HEK293 (cell line): ENCODE measurements at regions not wholly inside any gene's neighbourhood (a gene's known extent, or its start where the extent isn't known, plus 50 kb on each side); places are given as distances from the start of the nearest gene placed in this dataset.

ENCODE experiments used
- CTCF ChIA-PET: fragments of 350-600 bp; formaldehyde crosslinking; extraction: SDS; loops from one replicate; lab custom pipeline; 2021; ENCODE audit warnings: antibody characterized with exemption; lab: Yijun Ruan, JAX
- POLR2A ChIA-PET: fragments of 300-600 bp; formaldehyde crosslinking; extraction: SDS; loops from one replicate; lab custom pipeline; 2020; ENCODE audit warnings: antibody characterized with exemption, inconsistent platforms; lab: Yijun Ruan, JAX
- H3K27ac ChIP-seq: fragments of 200-500 bp; sonication (Bioruptor generic); 2 replicates; pipeline ENCODE4 v1.5.1; 2014; ENCODE audit warnings: low read depth, low read length, control low read depth, inconsistent platforms; ENCODE audit errors: extremely low read depth
- H3K36me3 ChIP-seq, 2 experiments: fragments of 200-500 bp in 1 of 2; sonication (Bioruptor generic) in 1 of 2; 1 replicate in 1 of 2; 2 replicates in 1 of 2; pipeline ENCODE4 v1.5.1; 2014 to 2017; ENCODE audit warnings: inconsistent platforms in 2 of 2, low read length in 2 of 2; ENCODE audit not compliant: control insufficient read depth in 2 of 2, insufficient read depth in 1 of 2
- H3K4me1 ChIP-seq: fragments of 200-500 bp; sonication (Bioruptor generic); 2 replicates; pipeline ENCODE4 v1.5.1; 2014; ENCODE audit warnings: mild to moderate bottlenecking, low read length, inconsistent platforms; ENCODE audit not compliant: control insufficient read depth, insufficient read depth
- H3K4me3 ChIP-seq: 2 replicates; pipeline ENCODE4 v1.5.1; 2011; ENCODE audit warnings: low read depth, mild to moderate bottlenecking, control low read depth, low read length, moderate library complexity
- H3K9me3 ChIP-seq: fragments of 200-500 bp; sonication (Bioruptor generic); 2 replicates; pipeline ENCODE4 v1.5.1; 2014; ENCODE audit warnings: low read depth, low read length, inconsistent platforms; ENCODE audit not compliant: control insufficient read depth, insufficient read depth
- BCL11B ChIP-seq: fragments of 450-650 bp; formaldehyde crosslinking; IDR thresholded peaks from 2 replicates; pipeline ENCODE4 v1.5.1; 2016; ENCODE audit warnings: low read depth, missing biosample characterization, missing genetic modification characterization
- EGR2 ChIP-seq: fragments of 450-650 bp; formaldehyde crosslinking; IDR thresholded peaks from 2 replicates; pipeline ENCODE4 v1.5.1; 2016; ENCODE audit warnings: low read depth, missing biosample characterization, missing genetic modification characterization
- KLF1 ChIP-seq: fragments of 450-650 bp; formaldehyde crosslinking; IDR thresholded peaks from 2 replicates; pipeline ENCODE4 v1.5.1; 2016; ENCODE audit warnings: missing biosample characterization, missing genetic modification characterization
- KLF17 ChIP-seq: fragments of 450-650 bp; formaldehyde crosslinking; IDR thresholded peaks from 2 replicates; pipeline ENCODE4 v1.5.1; 2016; ENCODE audit warnings: missing biosample characterization, missing genetic modification characterization
- MEIS1 ChIP-seq: sonication (generic); formaldehyde crosslinking; IDR thresholded peaks from 2 replicates; pipeline ENCODE4 v1.8.1; 2022; ENCODE audit warnings: missing genetic modification reagents, mild to moderate bottlenecking, borderline replicate concordance
- MYNN ChIP-seq: fragments of 450-650 bp; formaldehyde crosslinking; IDR thresholded peaks from 2 replicates; pipeline ENCODE4 v1.5.1; 2016; ENCODE audit warnings: missing biosample characterization, missing genetic modification characterization, borderline replicate concordance
- MZF1 ChIP-seq: fragments of 450-650 bp; formaldehyde crosslinking; IDR thresholded peaks from 2 replicates; pipeline ENCODE4 v1.5.1; 2017; ENCODE audit warnings: missing biosample characterization, missing genetic modification characterization, borderline replicate concordance
- SP2 ChIP-seq: fragments of 450-650 bp; formaldehyde crosslinking; IDR thresholded peaks from 2 replicates; pipeline ENCODE4 v1.5.1; 2016; ENCODE audit warnings: missing biosample characterization, missing genetic modification characterization
- ZBTB1 ChIP-seq: fragments of 450-650 bp; formaldehyde crosslinking; IDR thresholded peaks from 2 replicates; pipeline ENCODE4 v1.5.1; 2016; ENCODE audit warnings: missing biosample characterization, missing genetic modification characterization
- ZBTB21 ChIP-seq: fragments of 450-650 bp; formaldehyde crosslinking; IDR thresholded peaks from 2 replicates; pipeline ENCODE4 v1.5.1; 2017; ENCODE audit warnings: missing biosample characterization, missing genetic modification characterization
- ZEB2 ChIP-seq: fragments of 450-650 bp; formaldehyde crosslinking; IDR thresholded peaks from 2 replicates; pipeline ENCODE4 v1.5.1; 2016; ENCODE audit warnings: missing biosample characterization, missing genetic modification characterization
- ZNF112 ChIP-seq: fragments of 450-650 bp; formaldehyde crosslinking; IDR thresholded peaks from 2 replicates; pipeline ENCODE4 v1.5.0; 2017; ENCODE audit warnings: missing biosample characterization, missing genetic modification characterization
- ZNF175 ChIP-seq: fragments of 450-650 bp; formaldehyde crosslinking; IDR thresholded peaks from 2 replicates; pipeline ENCODE4 v1.5.1; 2016; ENCODE audit warnings: missing biosample characterization, missing genetic modification characterization
- ZNF202 ChIP-seq: fragments of 450-650 bp; formaldehyde crosslinking; IDR thresholded peaks from 2 replicates; pipeline ENCODE4 v1.5.1; 2016; ENCODE audit warnings: missing biosample characterization, missing genetic modification characterization, borderline replicate concordance
- ZNF221 ChIP-seq: fragments of 450-650 bp; formaldehyde crosslinking; IDR thresholded peaks from 2 replicates; pipeline ENCODE4 v1.5.1; 2017; ENCODE audit warnings: missing biosample characterization, missing genetic modification characterization, borderline replicate concordance
- ZNF248 ChIP-seq: fragments of 450-650 bp; formaldehyde crosslinking; IDR thresholded peaks from 2 replicates; pipeline ENCODE4 v1.5.1; 2017; ENCODE audit warnings: missing biosample characterization, missing genetic modification characterization
- ZNF341 ChIP-seq: fragments of 450-650 bp; formaldehyde crosslinking; IDR thresholded peaks from 2 replicates; pipeline ENCODE4; 2016; ENCODE audit warnings: low read depth, missing biosample characterization, missing genetic modification characterization
- ZNF416 ChIP-seq: fragments of 450-650 bp; formaldehyde crosslinking; IDR thresholded peaks from 2 replicates; pipeline ENCODE4 v1.5.1; 2016; ENCODE audit warnings: missing biosample characterization, missing genetic modification characterization
- ZNF449 ChIP-seq: fragments of 450-650 bp; formaldehyde crosslinking; IDR thresholded peaks from 2 replicates; pipeline ENCODE4 v1.5.1; 2017; ENCODE audit warnings: missing biosample characterization, mild to moderate bottlenecking, missing genetic modification characterization, moderate library complexity
- ZNF624 ChIP-seq: fragments of 450-650 bp; formaldehyde crosslinking; IDR thresholded peaks from 2 replicates; pipeline ENCODE4 v1.5.1; 2017; ENCODE audit warnings: missing biosample characterization, missing genetic modification characterization
- ZNF654 ChIP-seq: fragments of 450-650 bp; formaldehyde crosslinking; IDR thresholded peaks from 2 replicates; pipeline ENCODE4 v1.5.1; 2016; ENCODE audit warnings: low read depth, missing biosample characterization, missing genetic modification characterization
- ZNF677 ChIP-seq: fragments of 450-650 bp; IDR thresholded peaks from 2 replicates; pipeline ENCODE4 v1.5.0; 2018; ENCODE audit warnings: missing biosample characterization, mild to moderate bottlenecking, missing genetic modification characterization, moderate library complexity
- ZNF76 ChIP-seq: fragments of 450-650 bp; formaldehyde crosslinking; IDR thresholded peaks from 2 replicates; pipeline ENCODE4; 2016; ENCODE audit warnings: low read depth, missing biosample characterization, missing genetic modification characterization, borderline replicate concordance
- ZNF776 ChIP-seq: fragments of 450-650 bp; formaldehyde crosslinking; IDR thresholded peaks from 2 replicates; pipeline ENCODE4 v1.5.0; 2017; ENCODE audit warnings: missing biosample characterization, missing genetic modification characterization, borderline replicate concordance
- ZNF843 ChIP-seq: fragments of 450-650 bp; formaldehyde crosslinking; IDR thresholded peaks from 2 replicates; pipeline ENCODE4 v1.5.1; 2016; ENCODE audit warnings: missing biosample characterization, missing genetic modification characterization

GRCh38 chr10:36504758-36505157 lies 620.6 kb upstream of the ANKRD30A start:
- Histone ChIP-seq H3K27ac (no peak overlapping the region), H3K9me3 (no peaks in the 10 kb centered on the region), H3K4me1 (no peaks in the 10 kb centered on the region), H3K4me3 (no peak overlapping the region), H3K36me3 (no peaks in the 10 kb centered on the region)
- no peak for TF ChIP-seq ZNF654
- TF ChIP-seq BCL11B (tag by site-specific recombination), result no peak
- TF ChIP-seq MZF1 (tag by site-specific recombination), result peak; percentile 37; the same call in 1 of the 2 replicates
- POLR2A ChIA-PET, result no interaction called here
- CTCF ChIA-PET, result interaction anchor here (0.5 to 0.7 kb wide), 4 partner anchors 32 to 696 kb away, joined by 3 to 4 read pairs (median 3); no protein-coding TSS in a partner anchor

GRCh38 chr10:36500266-36500665 lies 625.1 kb upstream of the ANKRD30A start:
- Histone ChIP-seq H3K4me1 (no peaks in the 10 kb centered on the region), H3K4me3 (no peak overlapping the region), H3K9me3 (no peaks in the 10 kb centered on the region), H3K36me3 (no peaks in the 10 kb centered on the region), H3K27ac (no peak overlapping the region)
- TF ChIP-seq ZEB2 (tag by site-specific recombination) (no peak), EGR2 (tag by site-specific recombination) (no peak)
- POLR2A ChIA-PET, result interaction anchor here (0.6 kb wide), 1 partner anchor 140 kb away, joined by 10 read pairs; no protein-coding TSS in a partner anchor
- CTCF ChIA-PET, result no interaction called here

- Histone ChIP-seq H3K27ac (no peak overlapping the region), H3K36me3 (no peaks in the 10 kb centered on the region), H3K4me1 (no peaks in the 10 kb centered on the region), H3K4me3 (no peak overlapping the region), H3K9me3 (no peaks in the 10 kb centered on the region)
- TF ChIP-seq ZNF341, result no peak
- TF ChIP-seq ZNF449 (tag by site-specific recombination), result no peak
- TF ChIP-seq ZNF175 (tag by site-specific recombination), result no peak
- no peak for TF ChIP-seq ZNF221 (tag by site-specific recombination)
- TF ChIP-seq MYNN, result no peak
- no peak for TF ChIP-seq ZNF248
- TF ChIP-seq ZBTB21 (tag by site-specific recombination), result no peak
- TF ChIP-seq ZNF677, result no peak
- TF ChIP-seq KLF1 (tag by site-specific recombination), result no peak
- no peak for TF ChIP-seq ZNF202 (tag by site-specific recombination)
- TF ChIP-seq ZNF776 (tag by site-specific recombination), result no peak
- TF ChIP-seq MEIS1 (CRISPR knock-in tag), result no peak
- TF ChIP-seq ZNF112 (tag by site-specific recombination), result no peak
- no peak for TF ChIP-seq ZNF416 (tag by site-specific recombination)
- CTCF ChIA-PET, result no interaction called here
- POLR2A ChIA-PET, result interaction anchor here (0.6 kb wide), 1 partner anchor 141 kb away, joined by 10 read pairs; no protein-coding TSS in a partner anchor
These were observed 625.7 kb upstream of the ANKRD30A start for GRCh38 chr10:36499693-36500092.

- POLR2A ChIA-PET, result no interaction called here
- no peaks in the 10 kb centered on the region for H3K4me1 ChIP-seq
- H3K9me3 ChIP-seq, result no peaks in the 10 kb centered on the region
- CTCF ChIA-PET, result interaction anchor here (0.6 kb wide), 1 partner anchor 1318 kb away, joined by 3 read pairs; no protein-coding TSS in a partner anchor
- H3K27ac ChIP-seq, result no peak overlapping the region
- no peaks in the 10 kb centered on the region for H3K36me3 ChIP-seq
- H3K4me3 ChIP-seq, result no peak overlapping the region
- TF ChIP-seq KLF17 (tag by site-specific recombination) (no peak), ZNF843 (tag by site-specific recombination) (no peak), SP2 (tag by site-specific recombination) (no peak), ZNF76 (tag by site-specific recombination) (no peak), ZBTB1 (tag by site-specific recombination) (no peak), ZNF776 (tag by site-specific recombination) (no peak), ZNF624 (tag by site-specific recombination) (no peak)
These were observed 628.6 kb upstream of the ANKRD30A start for GRCh38 chr10:36496758-36497157.
